GM12874 (cell line): ENCODE measurements at regions not wholly inside any gene's neighbourhood (a gene's known extent, or its start where the extent isn't known, plus 50 kb on each side); places are given as distances from the start of the nearest gene placed in this dataset.

Experiments
- TF ChIP-seq, protein P1 (sequence below): IDR thresholded peaks from 2 replicates; pipeline ENCODE4 v1.5.1; 2011; ENCODE audit warnings: low read depth, mild to moderate bottlenecking, control low read depth, low read length, moderate library complexity; ENCODE audit not compliant: insufficient read depth

DNA sequence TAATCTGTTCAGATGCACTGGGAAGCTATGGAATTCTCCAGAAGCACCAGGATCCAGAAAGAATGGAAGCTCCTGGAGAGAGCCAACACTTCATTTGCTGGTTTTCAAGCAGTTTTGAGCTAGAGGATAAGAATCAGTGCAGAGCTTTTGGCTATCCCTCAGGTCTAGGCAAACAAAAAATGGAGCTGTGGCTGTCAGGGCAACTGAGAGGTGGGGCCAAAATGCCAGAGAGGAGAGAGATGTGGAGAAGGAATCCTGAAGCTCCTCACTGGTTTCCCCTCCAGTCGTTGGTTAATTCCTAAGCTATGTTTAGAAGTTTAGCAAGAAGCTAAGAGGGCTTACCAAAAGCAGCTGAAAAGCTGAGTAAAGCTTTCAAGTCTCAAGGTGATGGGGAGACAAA is 294.2 kb upstream of the JARID2 start:
- TF ChIP-seq, protein P1, sequence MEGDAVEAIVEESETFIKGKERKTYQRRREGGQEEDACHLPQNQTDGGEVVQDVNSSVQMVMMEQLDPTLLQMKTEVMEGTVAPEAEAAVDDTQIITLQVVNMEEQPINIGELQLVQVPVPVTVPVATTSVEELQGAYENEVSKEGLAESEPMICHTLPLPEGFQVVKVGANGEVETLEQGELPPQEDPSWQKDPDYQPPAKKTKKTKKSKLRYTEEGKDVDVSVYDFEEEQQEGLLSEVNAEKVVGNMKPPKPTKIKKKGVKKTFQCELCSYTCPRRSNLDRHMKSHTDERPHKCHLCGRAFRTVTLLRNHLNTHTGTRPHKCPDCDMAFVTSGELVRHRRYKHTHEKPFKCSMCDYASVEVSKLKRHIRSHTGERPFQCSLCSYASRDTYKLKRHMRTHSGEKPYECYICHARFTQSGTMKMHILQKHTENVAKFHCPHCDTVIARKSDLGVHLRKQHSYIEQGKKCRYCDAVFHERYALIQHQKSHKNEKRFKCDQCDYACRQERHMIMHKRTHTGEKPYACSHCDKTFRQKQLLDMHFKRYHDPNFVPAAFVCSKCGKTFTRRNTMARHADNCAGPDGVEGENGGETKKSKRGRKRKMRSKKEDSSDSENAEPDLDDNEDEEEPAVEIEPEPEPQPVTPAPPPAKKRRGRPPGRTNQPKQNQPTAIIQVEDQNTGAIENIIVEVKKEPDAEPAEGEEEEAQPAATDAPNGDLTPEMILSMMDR: no peak

DNA sequence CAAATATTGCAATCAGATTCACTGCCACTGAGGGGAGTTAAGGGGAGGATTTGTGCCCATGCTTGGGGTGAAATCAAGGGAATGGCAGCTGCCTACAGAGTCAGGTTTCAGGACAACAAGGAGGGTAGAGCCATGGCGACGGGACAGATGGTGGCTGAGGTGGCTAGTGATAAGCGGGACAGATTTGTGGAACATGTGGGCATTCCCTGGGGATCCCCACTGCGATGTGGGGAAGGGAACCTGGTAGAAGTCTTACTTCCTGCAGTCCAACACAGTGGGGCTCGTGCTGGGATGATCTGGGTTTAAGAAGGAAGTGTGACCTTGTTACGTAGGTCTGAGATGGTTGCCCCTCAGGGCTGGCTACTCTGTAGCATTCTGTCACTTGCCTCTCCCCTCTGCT is 292.0 kb upstream of the JARID2 start:
- TF ChIP-seq, protein P1: no peak

DNA sequence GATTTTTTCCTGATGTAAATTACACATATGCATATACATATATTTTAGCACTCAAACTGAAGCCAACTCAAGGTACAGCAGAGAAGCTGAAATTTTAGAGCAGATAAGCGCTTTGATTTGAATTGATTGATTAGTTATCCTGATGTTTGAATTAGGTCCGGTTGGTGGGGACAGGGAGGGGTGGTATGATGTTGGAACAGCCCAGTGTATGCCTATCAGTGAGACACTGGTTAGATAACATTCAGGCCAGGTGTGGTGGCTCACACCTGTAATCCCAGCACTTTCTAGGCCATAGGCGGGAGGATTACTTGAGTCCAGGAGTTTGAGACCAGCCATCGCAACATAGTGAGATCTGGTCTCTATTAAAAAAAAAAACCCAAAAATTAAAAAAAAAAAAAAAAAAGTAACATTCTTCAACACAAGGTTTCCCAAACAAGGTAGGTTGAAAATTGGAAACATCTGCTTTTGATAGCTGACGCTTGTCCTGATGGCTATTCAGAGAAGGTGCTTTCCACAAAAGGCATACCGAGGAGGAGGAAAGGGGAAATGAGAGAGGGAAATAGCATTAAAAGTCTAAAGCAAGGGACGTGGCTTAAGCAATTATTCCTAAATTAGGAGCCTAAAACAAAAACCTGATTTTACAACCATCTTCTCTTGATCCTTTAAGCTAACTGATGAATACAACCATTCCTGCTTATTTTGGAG is 288.4 kb upstream of the JARID2 start:
- TF ChIP-seq, protein P1: no peak

DNA sequence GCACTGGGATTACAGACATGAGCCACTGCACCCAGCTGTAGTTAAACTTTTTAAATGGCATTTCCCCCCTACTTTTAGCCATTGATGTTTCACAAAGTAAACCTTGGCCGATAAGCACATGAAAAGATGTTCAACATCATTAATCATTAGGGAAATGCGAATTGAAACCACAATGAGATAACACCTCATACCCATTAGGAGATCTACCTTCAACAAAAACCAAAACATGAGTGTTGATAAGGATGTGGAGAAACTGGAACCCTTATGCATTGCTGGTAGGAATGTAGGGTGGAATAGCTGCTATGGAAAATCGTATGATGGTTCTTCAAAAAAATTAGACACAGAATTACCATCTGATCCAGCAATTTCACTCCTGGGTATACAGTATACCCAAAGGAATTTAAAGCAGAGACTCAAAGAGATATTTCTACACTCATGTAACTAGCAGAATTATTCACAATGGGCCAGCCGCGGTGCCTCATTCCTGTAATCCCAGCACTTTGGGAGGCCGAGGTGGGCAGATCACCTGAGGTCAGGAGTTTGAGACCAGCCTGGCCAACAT is 286.5 kb upstream of the JARID2 start:
- TF ChIP-seq, protein P1: no peak

DNA sequence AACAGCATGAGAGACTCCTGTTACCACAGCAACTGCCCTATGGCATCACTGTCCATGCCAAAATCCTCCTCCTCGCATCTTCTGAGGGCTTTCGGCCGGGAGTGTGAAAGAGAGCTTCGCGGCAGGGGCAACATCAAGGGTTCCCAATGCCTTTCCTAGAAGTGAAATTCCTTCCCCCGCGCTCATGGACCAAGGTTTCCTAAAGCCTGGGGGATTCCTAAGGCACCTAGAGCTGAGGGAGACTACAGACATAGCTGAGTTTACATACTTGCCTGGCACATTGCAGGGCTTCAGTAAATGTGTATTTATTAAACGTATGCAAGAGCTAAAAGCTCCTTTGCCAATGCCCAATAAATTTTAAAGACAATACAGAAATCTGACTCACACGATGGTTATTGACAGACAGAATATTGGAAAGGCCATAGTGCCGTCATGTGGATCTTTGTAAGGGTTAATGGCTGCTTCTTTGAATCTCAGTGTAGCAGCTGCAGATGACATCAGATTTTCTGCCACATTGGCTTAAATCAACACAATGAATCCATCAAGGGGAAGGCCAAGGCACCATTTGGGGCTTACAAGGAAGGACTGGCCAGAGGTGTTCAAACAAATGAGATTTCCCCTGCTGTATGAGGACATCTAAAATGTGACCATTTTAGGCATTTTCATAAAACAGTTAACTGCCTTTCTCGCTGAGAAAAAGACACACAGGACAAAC is 281.2 kb upstream of the JARID2 start:
- TF ChIP-seq, protein P1: no peak

DNA sequence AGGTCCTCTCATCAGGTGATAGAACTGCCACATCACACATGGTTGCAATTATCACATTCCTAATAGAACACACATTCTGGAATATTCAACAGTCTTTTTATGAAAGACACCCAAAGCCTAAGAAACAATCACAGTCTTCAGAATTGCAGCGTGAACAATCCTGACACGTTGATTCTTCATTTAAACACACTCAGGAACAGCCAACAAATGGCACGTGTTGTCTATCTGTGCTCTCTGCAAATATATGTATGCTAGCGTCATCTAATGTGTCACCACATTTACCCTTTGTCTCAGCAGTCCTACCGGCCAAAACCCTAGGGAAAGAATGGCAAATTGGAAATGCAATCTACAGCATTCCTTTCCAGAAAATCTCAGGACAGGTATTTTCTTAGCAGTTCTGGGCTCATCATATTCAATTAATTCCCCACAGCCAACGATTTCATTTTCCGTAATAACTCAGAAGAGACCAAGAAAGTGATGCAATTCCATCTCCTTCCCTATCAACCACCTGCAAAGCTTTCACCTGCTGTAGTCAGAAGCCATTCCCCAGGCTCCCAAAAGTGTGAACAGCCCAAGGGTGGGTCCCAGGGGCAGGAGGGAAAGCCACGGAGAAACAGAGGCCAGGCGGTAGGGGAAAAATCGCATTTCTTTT is 280.3 kb upstream of the JARID2 start:
- TF ChIP-seq, protein P1: no peak
